HFF-Myc (cell line): ENCODE measurements at regions not wholly inside any gene's neighbourhood (a gene's known extent, or its start where the extent isn't known, plus 50 kb on each side); places are given as distances from the start of the nearest gene placed in this dataset.

Source experiments
- DNase-seq: peaks from one replicate; pipeline ENCODE4 v3.0.0-alpha.2; 2011; ENCODE audit warnings: low read depth; ENCODE audit errors: extremely low read depth
- H3K4me3 ChIP-seq: replicated peaks from 2 replicates; pipeline ENCODE4 v1.5.1; 2011; ENCODE audit warnings: low read depth, mild to moderate bottlenecking, control low read depth, low read length
- CTCF ChIP-seq: IDR thresholded peaks from 2 replicates; pipeline ENCODE4 v1.5.1; 2012; ENCODE audit warnings: mild to moderate bottlenecking, low read depth, low read length, control low read depth; ENCODE audit errors: missing control alignments

DNA sequence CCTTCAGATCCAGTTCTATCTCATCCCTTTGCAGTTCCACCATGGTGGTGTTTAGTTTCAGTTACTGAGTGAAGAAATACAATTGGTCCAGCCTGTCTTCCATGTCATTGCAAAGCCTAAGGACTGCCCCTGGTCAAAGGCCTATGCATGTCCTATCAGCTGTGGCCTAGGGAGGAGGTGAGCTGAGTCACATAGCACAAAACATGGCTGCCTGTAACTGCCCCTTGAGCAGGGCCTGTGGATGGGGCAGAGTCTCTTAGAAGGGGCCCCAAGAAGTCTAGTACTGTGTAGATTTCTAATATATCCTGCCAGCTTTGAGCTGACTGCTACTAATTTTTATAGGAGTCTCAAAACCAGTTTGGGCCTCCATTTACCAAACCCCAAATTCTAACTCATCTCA lies 296.7 kb downstream of the FBXW7 start:
- TF ChIP-seq CTCF, result no peak
- H3K4me3 ChIP-seq, result no peak overlapping the region
- no peak for DNase-seq

DNA sequence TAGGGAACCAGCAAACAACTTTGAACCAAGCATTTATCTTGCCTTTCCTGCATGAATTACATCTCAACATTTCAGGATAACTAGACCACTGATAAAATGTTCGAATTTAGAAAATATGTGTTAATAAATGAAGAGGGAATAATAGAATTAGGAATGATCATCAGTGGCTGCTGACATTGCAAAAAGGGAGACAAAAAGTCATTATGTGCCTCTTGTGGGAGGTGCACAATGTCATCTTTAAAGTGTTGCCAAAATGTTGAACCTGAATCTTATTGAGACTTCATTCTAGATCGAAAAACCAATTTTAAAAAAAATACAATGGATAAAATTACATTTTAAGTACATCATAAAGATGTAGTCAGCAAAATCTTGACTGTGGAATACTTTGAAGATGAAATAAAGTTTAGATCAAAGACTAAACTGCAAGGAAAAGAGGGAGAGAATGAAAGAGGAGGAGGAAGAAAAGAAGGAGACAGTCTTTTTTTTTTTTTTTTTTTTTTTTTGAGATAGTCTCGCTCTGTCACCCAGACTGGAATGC lies 299.3 kb downstream of the FBXW7 start:
- no peak overlapping the region for H3K4me3 ChIP-seq
- TF ChIP-seq CTCF, result no peak
- no peak for DNase-seq

- DNase-seq, result no peak
Measured at GRCh38 chr4:152235718-152236117, 300.2 kb downstream of the FBXW7 start.

DNA sequence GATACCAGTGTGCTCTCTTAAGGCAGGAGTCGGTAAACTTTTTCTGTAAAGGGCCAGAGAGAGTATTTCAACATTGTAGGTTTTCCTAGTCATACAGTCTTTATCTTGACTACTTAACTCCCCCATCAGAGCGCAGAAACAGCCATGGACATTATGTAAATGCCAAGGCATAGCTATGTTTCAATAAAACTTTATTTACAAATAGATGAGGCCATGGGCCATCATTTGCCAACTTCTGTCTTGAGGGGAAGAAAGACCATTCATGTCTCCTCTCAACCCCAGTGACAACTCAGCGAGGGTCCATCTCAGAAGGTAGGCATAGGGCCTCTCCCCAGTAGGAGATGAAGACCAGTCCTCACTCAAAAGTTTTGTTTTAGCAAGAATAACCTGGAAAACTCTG lies 301.3 kb downstream of the FBXW7 start:
- no peak for TF ChIP-seq CTCF
- DNase-seq, result no peak
- H3K4me3 ChIP-seq, result no peak overlapping the region

More at GRCh38 chr4:152235718-152236117, 300.2 kb downstream of the FBXW7 start:
- TF ChIP-seq CTCF, result no peak
- no peak overlapping the region for H3K4me3 ChIP-seq

- no peak for DNase-seq
- no peak overlapping the region for H3K4me3 ChIP-seq
- TF ChIP-seq CTCF, result no peak
Measured at GRCh38 chr4:152232271-152232670, 303.6 kb downstream of the FBXW7 start.

GRCh38 chr4:152229782-152230289 lies 306.1 kb downstream of the FBXW7 start:
- no peak for DNase-seq
- no peak overlapping the region for H3K4me3 ChIP-seq
- TF ChIP-seq CTCF, result no peak

DNA sequence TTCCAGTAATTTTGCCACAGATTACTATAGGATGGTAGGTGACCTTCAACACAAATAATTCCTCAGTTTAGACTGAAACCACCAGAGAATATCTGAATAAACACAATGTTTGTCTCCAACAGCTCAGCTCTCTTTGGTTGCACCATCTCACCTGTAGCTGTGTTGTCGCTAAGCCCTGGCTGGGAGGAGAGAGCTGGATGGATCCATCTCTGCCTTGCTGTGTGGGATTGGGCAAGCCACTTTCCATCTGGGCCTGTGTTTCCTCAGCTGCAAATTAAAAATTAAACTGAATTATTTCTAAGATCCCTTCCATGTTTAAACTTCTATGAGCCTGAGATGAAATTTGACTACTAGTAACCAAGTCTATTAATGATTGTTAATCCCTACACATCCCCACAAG lies 310.2 kb downstream of the FBXW7 start:
- no peak for DNase-seq
- no peak overlapping the region for H3K4me3 ChIP-seq
- TF ChIP-seq CTCF, result no peak
